ENCODE measurements at regions not wholly inside any gene's neighbourhood (a gene's known extent, or its start where the extent isn't known, plus 50 kb on each side); places are given as distances from the start of the nearest gene placed in this dataset.

- TF ChIP-seq EZH2 (IDR thresholded peaks at IDR 0.05; ENCODE audit: low read length, unreplicated experiment): no peak
- TF ChIP-seq CTCF (conservative IDR thresholded peaks at IDR 0.05; ENCODE audit: low read depth, low read length): no peak
- TF ChIP-seq EZH2phosphoT487 (IDR thresholded peaks at IDR 0.05; ENCODE audit: borderline replicate concordance, low read length): no peak
- no peaks in the 10 kb centered on the region for H3F3A ChIP-seq (ENCODE audit: low read length, unreplicated experiment)
- no peak overlapping the region for H2AFZ ChIP-seq (ENCODE audit: low read length)
- H3K79me2 ChIP-seq (ENCODE audit: low read length): no peaks in the 10 kb centered on the region
- ATAC-seq (no peak), DNase-seq (no peak)
- ChIA-PET POLR2A (ENCODE audit: unreplicated experiment) (no interaction called here), CTCF (interaction anchor here (0.6 kb wide), 1 partner anchor 59 kb away, joined by 5 read pairs; no protein-coding TSS in a partner anchor)
- no peaks in the 10 kb centered on the region for H4K20me1 ChIP-seq (ENCODE audit: low read length)
- no TSS peak for BruUV-seq (replicated peaks)
- intact Hi-C loops (cut with micrococcal nuclease): no loop called here
- H3K9ac ChIP-seq (ENCODE audit: low read length): no peak overlapping the region
- H3K4me3 ChIP-seq (ENCODE audit: low read length): no peak overlapping the region
- H3K4me2 ChIP-seq (ENCODE audit: low read length): no peak overlapping the region
- no peaks in the 10 kb centered on the region for H3K9me3 ChIP-seq (ENCODE audit: low read length)
- H3K9me2 ChIP-seq (replicated peaks; ENCODE audit: low read length): no peaks in the 10 kb centered on the region
- no peak overlapping the region for H3K27ac ChIP-seq (ENCODE audit: low read length)
- H3K4me1 ChIP-seq (ENCODE audit: insufficient read depth, low read length): no peaks in the 10 kb centered on the region
- H3K36me3 ChIP-seq (ENCODE audit: low read depth, low read length): no peaks in the 10 kb centered on the region
- peaks cover 74% of the 10 kb centered on the region for H3K27me3 ChIP-seq (ENCODE audit: low read length)
Observed at GRCh38 chr17:77606146-77606864, 352.2 kb upstream of the TNRC6C start.

- POLR2A ChIA-PET (ENCODE audit: unreplicated experiment): no interaction called here
- no peak overlapping the region for H3K4me3 ChIP-seq (ENCODE audit: low read length)
- intact Hi-C loops (cut with micrococcal nuclease): no loop called here
- no peaks in the 10 kb centered on the region for H3K36me3 ChIP-seq (ENCODE audit: low read depth, low read length)
- no peaks in the 10 kb centered on the region for H3K9me2 ChIP-seq (replicated peaks; ENCODE audit: low read length)
- no peaks in the 10 kb centered on the region for H3K79me2 ChIP-seq (ENCODE audit: low read length)
- H3K9me3 ChIP-seq (ENCODE audit: low read length): no peaks in the 10 kb centered on the region
- H3K4me1 ChIP-seq (ENCODE audit: insufficient read depth, low read length): no peaks in the 10 kb centered on the region
- CTCF ChIA-PET: interaction anchor here (0.6 to 0.7 kb wide), 2 partner anchors 60 to 407 kb away, joined by 3 to 5 read pairs; no protein-coding TSS in a partner anchor
- no peak overlapping the region for H3K27ac ChIP-seq (ENCODE audit: low read length)
- no peak overlapping the region for H3K4me2 ChIP-seq (ENCODE audit: low read length)
- DNase-seq (no peak), ATAC-seq (peak; percentile 20; the same call in 1 of the 2 replicates)
- H2AFZ ChIP-seq (ENCODE audit: low read length): no peak overlapping the region
- H3K9ac ChIP-seq (ENCODE audit: low read length): no peak overlapping the region
- H3K27me3 ChIP-seq (ENCODE audit: low read length): peaks cover 74% of the 10 kb centered on the region
- no peak for TF ChIP-seq EZH2phosphoT487 (IDR thresholded peaks at IDR 0.05; ENCODE audit: borderline replicate concordance, low read length)
- TF ChIP-seq CTCF (conservative IDR thresholded peaks at IDR 0.05; ENCODE audit: low read depth, low read length): peak; percentile 72
- TF ChIP-seq EZH2 (IDR thresholded peaks at IDR 0.05; ENCODE audit: low read length, unreplicated experiment): no peak
- no peaks in the 10 kb centered on the region for H4K20me1 ChIP-seq (ENCODE audit: low read length)
- H3F3A ChIP-seq (ENCODE audit: low read length, unreplicated experiment): no peaks in the 10 kb centered on the region
- BruUV-seq (replicated peaks): no TSS peak
Observed at GRCh38 chr17:77606865-77607210, 351.7 kb upstream of the TNRC6C start.

GRCh38 chr17:77607606-77608005 lies 350.9 kb upstream of the TNRC6C start:
- H3K9me3 ChIP-seq (ENCODE audit: low read length): no peaks in the 10 kb centered on the region
- no peaks in the 10 kb centered on the region for H3F3A ChIP-seq (ENCODE audit: low read length, unreplicated experiment)
- no peak overlapping the region for H2AFZ ChIP-seq (ENCODE audit: low read length)
- ATAC-seq (no peak), DNase-seq (no peak)
- no peaks in the 10 kb centered on the region for H3K9me2 ChIP-seq (replicated peaks; ENCODE audit: low read length)
- H4K20me1 ChIP-seq (ENCODE audit: low read length): no peaks in the 10 kb centered on the region
- H3K36me3 ChIP-seq (ENCODE audit: low read depth, low read length): no peaks in the 10 kb centered on the region
- no peak for TF ChIP-seq EZH2 (IDR thresholded peaks at IDR 0.05; ENCODE audit: low read length, unreplicated experiment)
- TF ChIP-seq EZH2phosphoT487 (IDR thresholded peaks at IDR 0.05; ENCODE audit: borderline replicate concordance, low read length): no peak
- TF ChIP-seq CTCF (conservative IDR thresholded peaks at IDR 0.05; ENCODE audit: low read depth, low read length): no peak
- no peak overlapping the region for H3K4me2 ChIP-seq (ENCODE audit: low read length)
- no peak overlapping the region for H3K4me3 ChIP-seq (ENCODE audit: low read length)
- ChIA-PET POLR2A (ENCODE audit: unreplicated experiment) (no interaction called here), CTCF (interaction anchor here (0.7 kb wide), 1 partner anchor 407 kb away, joined by 3 read pairs; no protein-coding TSS in a partner anchor)
- H3K4me1 ChIP-seq (ENCODE audit: insufficient read depth, low read length): no peaks in the 10 kb centered on the region
- H3K27me3 ChIP-seq (ENCODE audit: low read length): peaks cover 74% of the 10 kb centered on the region
- no peak overlapping the region for H3K27ac ChIP-seq (ENCODE audit: low read length)
- intact Hi-C loops (cut with micrococcal nuclease): loop anchor here (1.0 kb wide), 1 partner anchor 64 kb away; no protein-coding TSS in a partner anchor
- no peak overlapping the region for H3K9ac ChIP-seq (ENCODE audit: low read length)
- no TSS peak for BruUV-seq (replicated peaks)
- no peaks in the 10 kb centered on the region for H3K79me2 ChIP-seq (ENCODE audit: low read length)

Measured in PC-3 (cell line).